HEK293 (cell line): ENCODE measurements at regions not wholly inside any gene's neighbourhood (a gene's known extent, or its start where the extent isn't known, plus 50 kb on each side); places are given as distances from the start of the nearest gene placed in this dataset.
A peak's percentile ranks its signal among the peaks of the same experiment; 100 is the strongest.

Experiments
- CTCF ChIA-PET: fragments of 350-600 bp; formaldehyde crosslinking; extraction: SDS; loops from one replicate; lab custom pipeline; 2021; ENCODE audit warnings: antibody characterized with exemption; lab: Yijun Ruan, JAX
- POLR2A ChIA-PET: fragments of 300-600 bp; formaldehyde crosslinking; extraction: SDS; loops from one replicate; lab custom pipeline; 2020; ENCODE audit warnings: antibody characterized with exemption, inconsistent platforms; lab: Yijun Ruan, JAX
- H3K27ac ChIP-seq: fragments of 200-500 bp; sonication (Bioruptor generic); 2 replicates; pipeline ENCODE4 v1.5.1; 2014; ENCODE audit warnings: low read depth, low read length, control low read depth, inconsistent platforms; ENCODE audit errors: extremely low read depth
- H3K36me3 ChIP-seq, 2 experiments: fragments of 200-500 bp in 1 of 2; sonication (Bioruptor generic) in 1 of 2; 1 replicate in 1 of 2; 2 replicates in 1 of 2; pipeline ENCODE4 v1.5.1; 2014 to 2017; ENCODE audit warnings: inconsistent platforms in 2 of 2, low read length in 2 of 2; ENCODE audit not compliant: control insufficient read depth in 2 of 2, insufficient read depth in 1 of 2
- H3K4me1 ChIP-seq: fragments of 200-500 bp; sonication (Bioruptor generic); 2 replicates; pipeline ENCODE4 v1.5.1; 2014; ENCODE audit warnings: mild to moderate bottlenecking, low read length, inconsistent platforms; ENCODE audit not compliant: control insufficient read depth, insufficient read depth
- H3K4me3 ChIP-seq: 2 replicates; pipeline ENCODE4 v1.5.1; 2011; ENCODE audit warnings: low read depth, mild to moderate bottlenecking, control low read depth, low read length, moderate library complexity
- H3K9me3 ChIP-seq: fragments of 200-500 bp; sonication (Bioruptor generic); 2 replicates; pipeline ENCODE4 v1.5.1; 2014; ENCODE audit warnings: low read depth, low read length, inconsistent platforms; ENCODE audit not compliant: control insufficient read depth, insufficient read depth
- BCL11A ChIP-seq: fragments of 450-650 bp; formaldehyde crosslinking; IDR thresholded peaks from 2 replicates; pipeline ENCODE4 v1.5.1; 2016; ENCODE audit warnings: low read depth, missing biosample characterization, missing genetic modification characterization
- CTCF ChIP-seq: fragments of 450-650 bp; formaldehyde crosslinking; IDR thresholded peaks from 2 replicates; pipeline ENCODE4 v1.5.1; 2016; ENCODE audit warnings: missing biosample characterization, missing genetic modification characterization
- EGR2 ChIP-seq: fragments of 450-650 bp; formaldehyde crosslinking; IDR thresholded peaks from 2 replicates; pipeline ENCODE4 v1.5.1; 2016; ENCODE audit warnings: low read depth, missing biosample characterization, missing genetic modification characterization
- KLF17 ChIP-seq: fragments of 450-650 bp; formaldehyde crosslinking; IDR thresholded peaks from 2 replicates; pipeline ENCODE4 v1.5.1; 2016; ENCODE audit warnings: missing biosample characterization, missing genetic modification characterization
- KLF9 ChIP-seq: fragments of 450-650 bp; formaldehyde crosslinking; IDR thresholded peaks from 2 replicates; pipeline ENCODE4 v1.5.1; 2016; ENCODE audit warnings: missing biosample characterization, missing genetic modification characterization, low read depth
- WT1 ChIP-seq: fragments of 450-650 bp; formaldehyde crosslinking; IDR thresholded peaks from 2 replicates; pipeline ENCODE4 v1.5.1; 2016; ENCODE audit warnings: missing biosample characterization, missing genetic modification characterization
- ZBTB10 ChIP-seq: fragments of 450-650 bp; formaldehyde crosslinking; IDR thresholded peaks from 2 replicates; pipeline ENCODE4 v1.5.1; 2016; ENCODE audit warnings: missing biosample characterization, missing genetic modification characterization
- ZFHX2 ChIP-seq: fragments of 450-650 bp; formaldehyde crosslinking; conservative IDR thresholded peaks from 2 replicates; pipeline ENCODE4 v1.5.1; 2016; ENCODE audit warnings: missing biosample characterization, missing genetic modification characterization
- ZFP41 ChIP-seq: fragments of 450-650 bp; formaldehyde crosslinking; IDR thresholded peaks from 2 replicates; pipeline ENCODE4 v1.5.1; 2016; ENCODE audit warnings: missing biosample characterization, missing genetic modification characterization, borderline replicate concordance
- ZNF19 ChIP-seq: fragments of 450-650 bp; formaldehyde crosslinking; IDR thresholded peaks from 2 replicates; pipeline ENCODE4; 2016; ENCODE audit warnings: missing biosample characterization, missing genetic modification characterization, low read depth
- ZNF426 ChIP-seq: fragments of 450-650 bp; formaldehyde crosslinking; IDR thresholded peaks from 2 replicates; pipeline ENCODE4 v1.5.1; 2017; ENCODE audit warnings: missing biosample characterization, missing genetic modification characterization, mild to moderate bottlenecking, inconsistent platforms, moderate library complexity
- ZNF558 ChIP-seq: fragments of 450-650 bp; formaldehyde crosslinking; IDR thresholded peaks from 2 replicates; pipeline ENCODE4 v1.5.1; 2016; ENCODE audit warnings: missing biosample characterization, missing genetic modification characterization
- ZNF670 ChIP-seq: fragments of 450-650 bp; formaldehyde crosslinking; IDR thresholded peaks from 2 replicates; pipeline ENCODE4 v1.5.1; 2016; ENCODE audit warnings: missing biosample characterization, missing genetic modification characterization, low read depth
- ZNF692 ChIP-seq: fragments of 450-650 bp; formaldehyde crosslinking; IDR thresholded peaks from 2 replicates; pipeline ENCODE4 v1.5.1; 2016; ENCODE audit warnings: missing biosample characterization, missing genetic modification characterization
- ZNF843 ChIP-seq: fragments of 450-650 bp; formaldehyde crosslinking; IDR thresholded peaks from 2 replicates; pipeline ENCODE4 v1.5.1; 2016; ENCODE audit warnings: missing biosample characterization, missing genetic modification characterization

- POLR2A ChIA-PET = no interaction called here
- Histone ChIP-seq H3K27ac (no peak overlapping the region), H3K9me3 (no peaks in the 10 kb centered on the region; the same call in 1 of the 2 replicates), H3K4me1 (peaks cover 7% of the 10 kb centered on the region; the same call in 1 of the 2 replicates), H3K4me3 (no peak overlapping the region), H3K36me3 (no peaks in the 10 kb centered on the region)
- CTCF ChIA-PET = no interaction called here
- no peak for TF ChIP-seq ZNF19 (tag by site-specific recombination)
These were observed 181.3 kb upstream of the IL12B start for GRCh38 chr5:159511570-159511969.

GRCh38 chr5:159512064-159512463 lies 181.8 kb upstream of the IL12B start:
- ChIA-PET CTCF (interaction anchor here (1.1 kb wide), 1 partner anchor 13 kb away, joined by 3 read pairs; no protein-coding TSS in a partner anchor), POLR2A (no interaction called here)
- Histone ChIP-seq H3K27ac (no peak overlapping the region), H3K9me3 (no peaks in the 10 kb centered on the region; the same call in 1 of the 2 replicates), H3K36me3 (no peaks in the 10 kb centered on the region), H3K4me3 (no peak overlapping the region), H3K4me1 (peaks cover 7% of the 10 kb centered on the region; the same call in 1 of the 2 replicates)
- TF ChIP-seq ZNF670 (tag by site-specific recombination) (no peak), KLF17 (tag by site-specific recombination) (no peak), KLF9 (tag by site-specific recombination) (no peak), WT1 (tag by site-specific recombination) (no peak), ZNF426 (tag by site-specific recombination) (no peak), ZFP41 (tag by site-specific recombination) (no peak), ZBTB10 (tag by site-specific recombination) (no peak), ZNF843 (tag by site-specific recombination) (no peak), ZNF692 (tag by site-specific recombination) (no peak), CTCF (tag by site-specific recombination) (no peak)

- CTCF ChIA-PET = interaction anchor here (0.6 to 1.9 kb wide), 6 partner anchors 10 to 328 kb away, joined by 3 to 8 read pairs (median 4); no protein-coding TSS in a partner anchor
- POLR2A ChIA-PET = no interaction called here
- H3K4me1 ChIP-seq = peaks cover 7% of the 10 kb centered on the region; the same call in 1 of the 2 replicates
These were observed 184.0 kb upstream of the IL12B start for GRCh38 chr5:159514229-159514810.

More at GRCh38 chr5:159514229-159514810, 184.0 kb upstream of the IL12B start:
- TF ChIP-seq ZFHX2 (tag by site-specific recombination) (peak; percentile 73), ZNF558 (no peak), BCL11A (tag by site-specific recombination) (no peak), EGR2 (tag by site-specific recombination) (peak; percentile 86)
- TF ChIP-seq, all 188 proteins: peak for 2
- Histone ChIP-seq H3K9me3 (no peaks in the 10 kb centered on the region), H3K27ac (no peak overlapping the region), H3K4me3 (no peak overlapping the region), H3K36me3 (no peaks in the 10 kb centered on the region)
